Mesothelial cell of epicardium (in vitro differentiated cells): ENCODE measurements at regions not wholly inside any gene's neighbourhood (a gene's known extent, or its start where the extent isn't known, plus 50 kb on each side); places are given as distances from the start of the nearest gene placed in this dataset.

Source experiments
- DNase-seq, 2 experiments: peaks; one replicate each; pipeline ENCODE4 v3.0.0; 2021; ENCODE audit warnings: low spot score in 2 of 2; ENCODE audit not compliant: unreplicated experiment in 2 of 2
- H3K27ac Mint-ChIP-seq: 2 replicates; pipeline ENCODE4 v1.8.0; 2021; ENCODE audit warnings: mixed read lengths
- H3K27me3 Mint-ChIP-seq: 2 replicates; pipeline ENCODE4 v1.8.0; 2021; ENCODE audit warnings: low read depth, mixed read lengths
- H3K36me3 Mint-ChIP-seq: 2 replicates; pipeline ENCODE4 v1.8.0; 2021; ENCODE audit warnings: mixed read lengths
- H3K4me1 Mint-ChIP-seq: 2 replicates; pipeline ENCODE4 v1.8.0; 2021; ENCODE audit warnings: mixed read lengths
- H3K4me3 Mint-ChIP-seq: 2 replicates; pipeline ENCODE4 v1.8.0; 2021; ENCODE audit warnings: mild to moderate bottlenecking, moderate library complexity, mixed read lengths
- H3K9me3 Mint-ChIP-seq: 2 replicates; pipeline ENCODE4 v1.8.0; 2021; ENCODE audit warnings: mixed read lengths
- CTCF ChIP-seq: fragments of 200-600 bp; sonication (generic); IDR thresholded peaks from one replicate; pipeline ENCODE4 v1.5.0; 2021; ENCODE audit warnings: antibody characterized with exemption; ENCODE audit not compliant: unreplicated experiment

GRCh38 chr2:4190548-4190947 is 487.2 kb downstream of the DCDC2C start:
- DNase-seq, result no peak
- no peaks in the 10 kb centered on the region for H3K36me3 Mint-ChIP-seq
- no peak for TF ChIP-seq CTCF
- H3K4me1 Mint-ChIP-seq, result no peaks in the 10 kb centered on the region
- H3K9me3 Mint-ChIP-seq, result peaks cover 63% of the 10 kb centered on the region
- no peak overlapping the region for H3K4me3 Mint-ChIP-seq
- H3K27me3 Mint-ChIP-seq, result no peaks in the 10 kb centered on the region
- no peak overlapping the region for H3K27ac Mint-ChIP-seq

GRCh38 chr2:4192119-4192518 is 488.7 kb downstream of the DCDC2C start:
- Mint-ChIP-seq H3K4me3 (no peak overlapping the region), H3K36me3 (no peaks in the 10 kb centered on the region), H3K27ac (no peak overlapping the region), H3K9me3 (peaks cover 67% of the 10 kb centered on the region), H3K4me1 (no peaks in the 10 kb centered on the region), H3K27me3 (no peaks in the 10 kb centered on the region)
- DNase-seq, result no peak
- no peak for TF ChIP-seq CTCF

GRCh38 chr2:4214444-4215205 is 511.2 kb downstream of the DCDC2C start:
- Mint-ChIP-seq H3K9me3 (peaks cover 29% of the 10 kb centered on the region), H3K36me3 (no peaks in the 10 kb centered on the region), H3K4me1 (no peaks in the 10 kb centered on the region), H3K27me3 (peaks cover 4% of the 10 kb centered on the region), H3K4me3 (no peak overlapping the region), H3K27ac (no peak overlapping the region)
- DNase-seq, result no peak
- no peak for TF ChIP-seq CTCF

GRCh38 chr2:4217737-4218136 is 514.4 kb downstream of the DCDC2C start:
- Mint-ChIP-seq H3K9me3 (peaks cover 8% of the 10 kb centered on the region), H3K36me3 (no peaks in the 10 kb centered on the region)

GRCh38 chr2:4219101-4219500 is 515.7 kb downstream of the DCDC2C start:
- no peak for TF ChIP-seq CTCF
- H3K4me1 Mint-ChIP-seq, result no peaks in the 10 kb centered on the region
- no peak for DNase-seq
- H3K9me3 Mint-ChIP-seq, result no peaks in the 10 kb centered on the region
- H3K4me3 Mint-ChIP-seq, result no peak overlapping the region
- peaks cover 7% of the 10 kb centered on the region for H3K27me3 Mint-ChIP-seq
- H3K27ac Mint-ChIP-seq, result no peak overlapping the region
- H3K36me3 Mint-ChIP-seq, result no peaks in the 10 kb centered on the region

More at GRCh38 chr2:4217737-4218136, 514.4 kb downstream of the DCDC2C start:
- no peak for DNase-seq
- Mint-ChIP-seq H3K27ac (no peak overlapping the region), H3K4me1 (no peaks in the 10 kb centered on the region), H3K4me3 (no peak overlapping the region), H3K27me3 (peaks cover 4% of the 10 kb centered on the region)
- TF ChIP-seq CTCF, result no peak
